HuH-7.5 (cell line): ENCODE measurements at regions not wholly inside any gene's neighbourhood (a gene's known extent, or its start where the extent isn't known, plus 50 kb on each side); places are given as distances from the start of the nearest gene placed in this dataset.
A peak's percentile ranks its signal among the peaks of the same experiment; 100 is the strongest.

ENCODE experiments used
- DNase-seq: peaks from one replicate; pipeline ENCODE4 v3.0.0; 2011; ENCODE audit warnings: low spot score

- DNase-seq: no peak
Observed at GRCh38 chr10:58970160-58970915, 206.1 kb upstream of the PHYHIPL start.

- DNase-seq: no peak
Observed at GRCh38 chr10:58971211-58971610, 205.2 kb upstream of the PHYHIPL start.

- DNase-seq: no peak
Observed at GRCh38 chr10:58971796-58972491, 204.5 kb upstream of the PHYHIPL start.

GRCh38 chr10:58972576-58973234, 203.7 kb upstream of the PHYHIPL start:
- DNase-seq: no peak

- DNase-seq: no peak
Observed at GRCh38 chr10:58973235-58973595, 203.2 kb upstream of the PHYHIPL start.

GRCh38 chr10:58976254-58976653, 200.2 kb upstream of the PHYHIPL start:
- DNase-seq: no peak

- no peak for DNase-seq
Observed at GRCh38 chr10:58979711-58980110, 196.7 kb upstream of the PHYHIPL start.

- DNase-seq: no peak
Observed at GRCh38 chr10:58980826-58981415, 195.5 kb upstream of the PHYHIPL start.

- no peak for DNase-seq
Observed at GRCh38 chr10:58981846-58982245, 194.6 kb upstream of the PHYHIPL start.

- no peak for DNase-seq
Observed at GRCh38 chr10:58982470-58983239, 193.8 kb upstream of the PHYHIPL start.

GRCh38 chr10:58985216-58985615, 191.2 kb upstream of the PHYHIPL start:
- DNase-seq: no peak

- no peak for DNase-seq
Observed at GRCh38 chr10:58989486-58990039, 186.9 kb upstream of the PHYHIPL start.

GRCh38 chr10:58990693-58991092, 185.8 kb upstream of the PHYHIPL start:
- DNase-seq: no peak

- no peak for DNase-seq
Observed at GRCh38 chr10:58991856-58992255, 184.6 kb upstream of the PHYHIPL start.

- no peak for DNase-seq
Observed at GRCh38 chr10:58992830-58993460, 183.5 kb upstream of the PHYHIPL start.

- DNase-seq: no peak
Observed at GRCh38 chr10:58993480-58994221, 182.8 kb upstream of the PHYHIPL start.

- peak; percentile 14 for DNase-seq
Observed at GRCh38 chr10:58994226-58995057, 182.0 kb upstream of the PHYHIPL start.

- no peak for DNase-seq
Observed at GRCh38 chr10:58995058-58995596, 181.3 kb upstream of the PHYHIPL start.

- DNase-seq: no peak
Observed at GRCh38 chr10:58996063-58996462, 180.4 kb upstream of the PHYHIPL start.
